Osteocyte (in vitro differentiated cells): ENCODE measurements at regions not wholly inside any gene's neighbourhood (a gene's known extent, or its start where the extent isn't known, plus 50 kb on each side); places are given as distances from the start of the nearest gene placed in this dataset.

ENCODE experiments used
- DNase-seq: peaks from one replicate; pipeline ENCODE4 v3.0.0; 2021; ENCODE audit warnings: mixed read lengths; ENCODE audit not compliant: unreplicated experiment; ENCODE audit errors: extremely low spot score
- H3K27ac Mint-ChIP-seq: one replicate; pipeline ENCODE4 v1.8.0; 2021; ENCODE audit warnings: mild to moderate bottlenecking, mixed read lengths; ENCODE audit not compliant: unreplicated experiment
- H3K27me3 Mint-ChIP-seq: one replicate; pipeline ENCODE4 v1.8.0; 2021; ENCODE audit warnings: mixed read lengths; ENCODE audit not compliant: unreplicated experiment
- H3K36me3 Mint-ChIP-seq: one replicate; pipeline ENCODE4 v1.8.0; 2021; ENCODE audit warnings: mixed read lengths; ENCODE audit not compliant: unreplicated experiment
- H3K4me1 Mint-ChIP-seq: one replicate; pipeline ENCODE4 v1.8.0; 2021; ENCODE audit warnings: mixed read lengths; ENCODE audit not compliant: unreplicated experiment
- H3K4me3 Mint-ChIP-seq: one replicate; pipeline ENCODE4 v1.8.0; 2021; ENCODE audit warnings: mild to moderate bottlenecking, moderate library complexity, mixed read lengths; ENCODE audit not compliant: unreplicated experiment
- H3K9me3 Mint-ChIP-seq: one replicate; pipeline ENCODE4 v1.8.0; 2021; ENCODE audit warnings: mixed read lengths; ENCODE audit not compliant: unreplicated experiment
- CTCF ChIP-seq: fragments of 200-600 bp; sonication (generic); IDR thresholded peaks from 2 replicates; pipeline ENCODE4 v1.5.0; 2021; ENCODE audit warnings: antibody characterized with exemption, mild to moderate bottlenecking, moderate library complexity

- no peaks in the 10 kb centered on the region for H3K27me3 Mint-ChIP-seq
- no peak for TF ChIP-seq CTCF
- H3K4me1 Mint-ChIP-seq, result no peaks in the 10 kb centered on the region
- H3K36me3 Mint-ChIP-seq, result no peaks in the 10 kb centered on the region
- H3K4me3 Mint-ChIP-seq, result no peak overlapping the region
- no peak for DNase-seq
- H3K9me3 Mint-ChIP-seq, result peaks cover 9% of the 10 kb centered on the region
- H3K27ac Mint-ChIP-seq, result no peak overlapping the region
These were observed 775.0 kb downstream of the PCDH17 start for GRCh38 chr13:58406545-58406944.

- Mint-ChIP-seq H3K4me1 (no peaks in the 10 kb centered on the region), H3K27me3 (no peaks in the 10 kb centered on the region), H3K4me3 (no peak overlapping the region), H3K27ac (no peak overlapping the region), H3K9me3 (peaks cover 21% of the 10 kb centered on the region), H3K36me3 (no peaks in the 10 kb centered on the region)
- no peak for TF ChIP-seq CTCF
- no peak for DNase-seq
These were observed 798.4 kb downstream of the PCDH17 start for GRCh38 chr13:58429917-58430316.

- Mint-ChIP-seq H3K4me1 (no peaks in the 10 kb centered on the region), H3K9me3 (peaks cover 7% of the 10 kb centered on the region), H3K27me3 (no peaks in the 10 kb centered on the region), H3K4me3 (no peak overlapping the region), H3K36me3 (no peaks in the 10 kb centered on the region), H3K27ac (no peak overlapping the region)
- DNase-seq, result no peak
- no peak for TF ChIP-seq CTCF
These were observed 803.4 kb downstream of the PCDH17 start for GRCh38 chr13:58434943-58435342.

- Mint-ChIP-seq H3K36me3 (no peaks in the 10 kb centered on the region), H3K9me3 (no peaks in the 10 kb centered on the region), H3K4me3 (no peak overlapping the region), H3K27me3 (no peaks in the 10 kb centered on the region), H3K4me1 (no peaks in the 10 kb centered on the region), H3K27ac (no peak overlapping the region)
- no peak for TF ChIP-seq CTCF
- no peak for DNase-seq
These were observed 805.9 kb downstream of the PCDH17 start for GRCh38 chr13:58437427-58437826.

- H3K36me3 Mint-ChIP-seq, result no peaks in the 10 kb centered on the region
- no peak overlapping the region for H3K4me3 Mint-ChIP-seq
- H3K9me3 Mint-ChIP-seq, result no peaks in the 10 kb centered on the region
- no peak for TF ChIP-seq CTCF
- H3K27ac Mint-ChIP-seq, result no peak overlapping the region
- H3K4me1 Mint-ChIP-seq, result no peaks in the 10 kb centered on the region
- no peaks in the 10 kb centered on the region for H3K27me3 Mint-ChIP-seq
- no peak for DNase-seq
These were observed 815.4 kb downstream of the PCDH17 start for GRCh38 chr13:58446979-58447378.
